GM23338 (cell line): ENCODE measurements at regions not wholly inside any gene's neighbourhood (a gene's known extent, or its start where the extent isn't known, plus 50 kb on each side); places are given as distances from the start of the nearest gene placed in this dataset.

Experiments used
- CREB1 ChIP-seq: fragments of 250-450 bp; sonication (Bioruptor Pico); IDR thresholded peaks from 2 replicates; pipeline ENCODE4 v1.5.0; 2020; ENCODE audit warnings: low read depth, mild to moderate bottlenecking, moderate library complexity
- CTCF ChIP-seq, 2 experiments: fragments of 200-600 bp in 1 of 2; sonication (generic) in 1 of 2; conservative IDR thresholded peaks; 2 replicates each; pipeline versions ENCODE4 v1.5.1 to v1.6.1; 2016 to 2017; ENCODE audit warnings: antibody characterized with exemption in 2 of 2, low read depth in 2 of 2, mild to moderate bottlenecking in 2 of 2, moderate library complexity in 1 of 2
- EZH2 ChIP-seq: fragments of 200-600 bp; sonication (generic); IDR thresholded peaks from one replicate; pipeline ENCODE4 v1.8.0; 2017; ENCODE audit warnings: antibody characterized with exemption, mild to moderate bottlenecking, low read depth; ENCODE audit not compliant: unreplicated experiment
- EZH2phosphoT487 ChIP-seq: fragments of 200-600 bp; sonication (generic); IDR thresholded peaks from one replicate; pipeline ENCODE4 v1.8.1; 2018; ENCODE audit warnings: antibody characterized with exemption; ENCODE audit not compliant: unreplicated experiment
- JUNB ChIP-seq: IDR thresholded peaks from one replicate; pipeline ENCODE4 v1.6.1; 2016; ENCODE audit warnings: antibody characterized with exemption; ENCODE audit not compliant: unreplicated experiment
- POLR2AphosphoS5 ChIP-seq: IDR thresholded peaks from 2 replicates; pipeline ENCODE4 v1.6.1; 2016; ENCODE audit warnings: antibody characterized with exemption, low read depth
- REST ChIP-seq: IDR thresholded peaks from one replicate; pipeline ENCODE4 v1.6.1; 2018; ENCODE audit warnings: antibody characterized with exemption; ENCODE audit not compliant: unreplicated experiment
- ZNF331 ChIP-seq: fragments of 250-450 bp; sonication (Bioruptor Pico); IDR thresholded peaks from 2 replicates; pipeline ENCODE4 v1.5.0; 2020; ENCODE audit warnings: low read depth, mild to moderate bottlenecking, moderate library complexity

GRCh38 chr3:11706604-11707003 is 62.9 kb upstream of the VGLL4 start:
- TF ChIP-seq CTCF (conservative IDR thresholded peaks at IDR 0.05; ENCODE audit: low read depth in 2 of 2), result no peak
- TF ChIP-seq EZH2, result no peak
- no peak for TF ChIP-seq EZH2phosphoT487
- TF ChIP-seq POLR2AphosphoS5, result no peak
- TF ChIP-seq CREB1, result no peak
- no peak for TF ChIP-seq JUNB
- TF ChIP-seq REST, result no peak
- TF ChIP-seq ZNF331 (CRISPR knock-in tag), result no peak
